ENCODE measurements at regions not wholly inside any gene's neighbourhood (a gene's known extent, or its start where the extent isn't known, plus 50 kb on each side); places are given as distances from the start of the nearest gene placed in this dataset.

GRCh38 chr1:203926025-203926540, 64.7 kb downstream of the SNRPE start:
- no peak for TF ChIP-seq POLR2A (IDR thresholded peaks at IDR 0.05)
- TF ChIP-seq POLR2AphosphoS5 (IDR thresholded peaks at IDR 0.05) = no peak
- TF ChIP-seq EP300 (IDR thresholded peaks at IDR 0.05) = no peak
- TF ChIP-seq CTCF (IDR thresholded peaks at IDR 0.05) = no peak
- 85 to 93% methylated on average over 3 to 6 of the region's 6 CpGs for WGBS, 2 donors (ENCODE audit: low coverage in 1 of 2)
- no peaks in the 10 kb centered on the region for H3K36me3 ChIP-seq
- ATAC-seq = no peak
- no peak overlapping the region for H3K4me3 ChIP-seq
- H3K4me1 ChIP-seq = no peaks in the 10 kb centered on the region
- H3K9me3 ChIP-seq = no peaks in the 10 kb centered on the region
- no peaks in the 10 kb centered on the region for H3K27me3 ChIP-seq
- no peak overlapping the region for H3K27ac ChIP-seq

- Histone ChIP-seq H3K27ac (no peak overlapping the region), H3K4me1 (no peaks in the 10 kb centered on the region), H3K9me3 (no peaks in the 10 kb centered on the region), H3K36me3 (no peaks in the 10 kb centered on the region), H3K27me3 (peaks cover 10% of the 10 kb centered on the region), H3K4me3 (no peak overlapping the region)
- WGBS, 2 donors (ENCODE audit: low coverage in 1 of 2) = 62 to 75% methylated on average over 4 of the region's 4 CpGs
- TF ChIP-seq EP300 (IDR thresholded peaks at IDR 0.05) (no peak), POLR2AphosphoS5 (IDR thresholded peaks at IDR 0.05) (no peak), POLR2A (IDR thresholded peaks at IDR 0.05) (no peak), CTCF (IDR thresholded peaks at IDR 0.05) (no peak)
- no peak for ATAC-seq
These were observed 68.4 kb downstream of the SNRPE start for GRCh38 chr1:203929741-203930309.

- 72 to 83% methylated on average over 3 of the region's 3 CpGs for WGBS, 2 donors (ENCODE audit: low coverage in 1 of 2)
- Histone ChIP-seq H3K9me3 (no peaks in the 10 kb centered on the region), H3K27ac (no peak overlapping the region), H3K4me3 (no peak overlapping the region), H3K36me3 (no peaks in the 10 kb centered on the region), H3K27me3 (peaks cover 10% of the 10 kb centered on the region), H3K4me1 (no peaks in the 10 kb centered on the region)
- no peak for ATAC-seq
- TF ChIP-seq POLR2AphosphoS5 (IDR thresholded peaks at IDR 0.05) = no peak
These were observed 68.9 kb downstream of the SNRPE start for GRCh38 chr1:203930342-203930741.

- Histone ChIP-seq H3K27ac (no peak overlapping the region), H3K4me1 (no peaks in the 10 kb centered on the region), H3K36me3 (no peaks in the 10 kb centered on the region), H3K9me3 (no peaks in the 10 kb centered on the region), H3K4me3 (no peak overlapping the region), H3K27me3 (peaks cover 15% of the 10 kb centered on the region)
- TF ChIP-seq POLR2AphosphoS5 (IDR thresholded peaks at IDR 0.05) (no peak), EP300 (IDR thresholded peaks at IDR 0.05) (no peak), POLR2A (IDR thresholded peaks at IDR 0.05) (no peak), CTCF (IDR thresholded peaks at IDR 0.05) (no peak)
- 71 to 100% methylated on average over 1 of the region's 2 CpGs for WGBS, 2 donors (ENCODE audit: low coverage in 1 of 2)
- ATAC-seq = no peak
These were observed 70.6 kb downstream of the SNRPE start for GRCh38 chr1:203931953-203932352.

GRCh38 chr1:203932556-203932955, 71.2 kb downstream of the SNRPE start:
- Histone ChIP-seq H3K9me3 (no peaks in the 10 kb centered on the region), H3K27ac (no peak overlapping the region), H3K27me3 (peaks cover 16% of the 10 kb centered on the region), H3K4me3 (no peak overlapping the region), H3K4me1 (no peaks in the 10 kb centered on the region), H3K36me3 (no peaks in the 10 kb centered on the region)
- TF ChIP-seq CTCF (IDR thresholded peaks at IDR 0.05) (no peak), EP300 (IDR thresholded peaks at IDR 0.05) (no peak), POLR2A (IDR thresholded peaks at IDR 0.05) (no peak), POLR2AphosphoS5 (IDR thresholded peaks at IDR 0.05) (no peak)
- WGBS, 2 donors (ENCODE audit: low coverage in 1 of 2) = 52 to 85% methylated on average over 2 of the region's 3 CpGs
- ATAC-seq = no peak

Measured in gastroesophageal sphincter (tissue), 4 donors.